T-cell (primary cell): ENCODE measurements at regions not wholly inside any gene's neighbourhood (a gene's known extent, or its start where the extent isn't known, plus 50 kb on each side); places are given as distances from the start of the nearest gene placed in this dataset.

Source experiments
- ATAC-seq, 4 experiments: fragments of 200-7000 bp in 3 of 4; fragments of 150-1000 bp in 1 of 4; cut with Tn5 transposase; replicated peaks in 1 of 4; 1 replicate in 3 of 4; 2 replicates in 1 of 4; pipeline ENCODE4 v1.10.0; 2021; ENCODE audit warnings: moderate library complexity in 3 of 4, mild to moderate bottlenecking in 2 of 4, moderate number of reproducible peaks in 1 of 4
- CTCF ChIA-PET, 2 donors: fragments of 300-600 bp; sonication (Branson Sonifier 250); formaldehyde crosslinking; loops; one replicate each; lab custom pipeline; 2022; ENCODE audit warnings: antibody characterized with exemption in 2 of 2; lab: Charles Lee
- POLR2A ChIA-PET, 2 donors: fragments of 300-600 bp; sonication (Branson Sonifier 250); formaldehyde crosslinking; loops; one replicate each; lab custom pipeline; 2022; ENCODE audit warnings: antibody characterized with exemption in 2 of 2; lab: Charles Lee
- DNase-seq, 35 experiments: peaks; one replicate each; pipeline versions ENCODE4 v3.0.0 to v3.0.0-alpha.2; 2013 to 2023
- H3K27ac ChIP-seq: one replicate; pipeline ENCODE4 v1.5.1; 2013; ENCODE audit warnings: low read length
- H3K27me3 ChIP-seq, 2 experiments: replicated peaks in 1 of 2; 1 replicate in 1 of 2; 2 replicates in 1 of 2; pipeline versions ENCODE4 v1.6.1 to v1.7.0; 2013; ENCODE audit warnings: low read length in 1 of 2, mixed read lengths in 1 of 2; ENCODE audit not compliant: control insufficient read depth in 2 of 2, insufficient read depth in 2 of 2; ENCODE audit errors: extremely low read depth in 1 of 2
- H3K36me3 ChIP-seq, 2 donors: 1 replicate in 1 of 2; 2 replicates in 1 of 2; pipeline versions ENCODE4 v1.6.1 to v1.7.0; 2013; ENCODE audit warnings: low read length in 1 of 2; ENCODE audit not compliant: control insufficient read depth in 2 of 2, insufficient read depth in 1 of 2; ENCODE audit errors: extremely low read depth in 1 of 2
- H3K4me1 ChIP-seq, 2 experiments: 1 replicate in 1 of 2; 2 replicates in 1 of 2; pipeline versions ENCODE4 v1.6.1 to v1.7.0; 2013; ENCODE audit warnings: low read length in 2 of 2, mixed read lengths in 1 of 2; ENCODE audit not compliant: insufficient read depth in 2 of 2, control insufficient read depth in 1 of 2; ENCODE audit errors: extremely low read depth in 1 of 2
- H3K4me3 ChIP-seq, 2 donors: 1 replicate in 1 of 2; 2 replicates in 1 of 2; pipeline versions ENCODE4 v1.5.1 to v1.7.0; 2013; ENCODE audit warnings: mild to moderate bottlenecking in 2 of 2, low read length in 1 of 2, moderate library complexity in 1 of 2; ENCODE audit not compliant: control insufficient read depth in 1 of 2; ENCODE audit errors: extremely low read depth in 1 of 2
- H3K9me3 ChIP-seq: 2 replicates; pipeline ENCODE4 v1.7.0; 2013
- H3K27ac Mint-ChIP-seq, 2 donors: one replicate each; pipeline ENCODE4 v1.8.0; 2020 to 2021; ENCODE audit warnings: mild to moderate bottlenecking in 2 of 2, mixed read lengths in 2 of 2
- H3K27me3 Mint-ChIP-seq, 2 donors: one replicate each; pipeline ENCODE4 v1.8.0; 2021 to 2022; ENCODE audit warnings: mixed read lengths in 2 of 2
- H3K36me3 Mint-ChIP-seq: one replicate; pipeline ENCODE4 v1.8.0; 2021; ENCODE audit warnings: mixed read lengths
- H3K4me1 Mint-ChIP-seq, 3 donors: one replicate each; pipeline ENCODE4 v1.8.0; 2020 to 2022; ENCODE audit warnings: mixed read lengths in 3 of 3, mild to moderate bottlenecking in 1 of 3
- H3K4me3 Mint-ChIP-seq, 3 donors: one replicate each; pipeline ENCODE4 v1.8.0; 2020 to 2022; ENCODE audit warnings: mild to moderate bottlenecking in 3 of 3, mixed read lengths in 3 of 3, moderate library complexity in 3 of 3
- H3K9me3 Mint-ChIP-seq, 3 donors: one replicate each; pipeline ENCODE4 v1.8.0; 2020 to 2022; ENCODE audit warnings: mixed read lengths in 3 of 3
- WGBS: methylation state at CpG from one replicate; pipeline ENCODE4 v1.1.5; 2013; ENCODE audit warnings: missing lambda C conversion rate; ENCODE audit not compliant: insufficient coverage; 5-methylcytosine and 5-hydroxymethylcytosine counted together

DNA sequence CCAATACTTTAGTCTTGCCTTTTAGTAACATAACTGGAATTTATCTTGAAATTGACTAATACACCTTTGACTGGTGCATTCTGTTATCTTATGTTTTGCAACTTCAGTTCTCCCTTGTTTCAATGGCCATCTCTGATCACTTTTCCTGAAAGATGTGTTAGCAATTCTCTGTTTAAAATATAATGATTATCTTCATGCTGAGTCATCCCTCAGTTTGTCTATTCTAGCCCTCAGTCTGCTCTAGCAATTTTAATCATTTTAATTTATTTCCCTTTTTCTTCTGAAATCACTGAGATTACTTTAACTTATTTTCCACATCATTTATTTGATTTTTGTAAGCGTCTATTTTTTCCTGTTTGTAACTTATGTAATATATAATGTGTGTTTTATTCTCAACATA, 221.9 kb upstream of the PDGFD start:
- no peak for ATAC-seq

DNA sequence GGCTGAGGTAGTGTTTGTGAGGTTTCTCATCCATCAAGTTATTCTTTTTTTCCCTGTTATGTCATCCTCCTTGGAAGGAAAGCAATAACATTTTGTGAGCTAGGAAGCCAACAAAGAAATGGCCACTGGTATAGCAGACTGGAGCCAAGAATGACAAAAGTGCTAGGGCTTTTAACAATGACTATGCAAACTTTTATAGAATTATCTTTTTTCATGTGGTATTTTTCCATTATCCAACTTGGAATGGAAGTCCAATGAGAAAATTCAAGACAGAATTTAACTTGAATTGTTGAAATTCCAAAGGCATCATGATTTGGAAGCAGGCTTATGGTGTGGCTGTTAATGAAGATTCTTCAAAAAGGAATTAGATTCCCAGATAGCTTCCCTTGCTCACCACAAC, 216.4 kb upstream of the PDGFD start:
- Histone ChIP-seq H3K4me1 (no peaks in the 10 kb centered on the region), H3K27ac (no peak overlapping the region), H3K36me3 (no peaks in the 10 kb centered on the region), H3K9me3 (no peaks in the 10 kb centered on the region), H3K27me3 (no peaks in the 10 kb centered on the region), H3K4me3 (no peak overlapping the region)
- Mint-ChIP-seq H3K27me3 (no peaks in the 10 kb centered on the region), H3K27ac (no peak overlapping the region), H3K9me3 (no peaks in the 10 kb centered on the region), H3K4me3 (no peak overlapping the region), H3K4me1 (no peaks in the 10 kb centered on the region), H3K36me3 (no peaks in the 10 kb centered on the region)
- DNase-seq = no peak
- ChIA-PET CTCF (no interaction called here), POLR2A (interaction anchor here in 1 of 2 donors (0.5 kb wide), 1 partner anchor 628 kb away, joined by 3 read pairs; no protein-coding TSS in a partner anchor)
- no peak for ATAC-seq

More for the DNA sequence above, 221.9 kb upstream of the PDGFD start:
- CTCF ChIA-PET = no interaction called here
- no CpG with 5 or more reads among the region's 1 CpG for WGBS
- no peaks in the 10 kb centered on the region for H3K9me3 ChIP-seq
- Mint-ChIP-seq H3K27ac (no peak overlapping the region), H3K4me1 (no peaks in the 10 kb centered on the region), H3K4me3 (no peak overlapping the region), H3K27me3 (peaks cover 0 to 2% of the 10 kb centered on the region in 2 donors), H3K9me3 (no peaks in the 10 kb centered on the region), H3K36me3 (no peaks in the 10 kb centered on the region)
- H3K36me3 ChIP-seq = no peaks in the 10 kb centered on the region
- POLR2A ChIA-PET = no interaction called here
- H3K4me1 ChIP-seq = no peaks in the 10 kb centered on the region
- no peak overlapping the region for H3K4me3 ChIP-seq
- H3K27ac ChIP-seq = no peak overlapping the region
- DNase-seq = no peak
- no peaks in the 10 kb centered on the region for H3K27me3 ChIP-seq

DNA sequence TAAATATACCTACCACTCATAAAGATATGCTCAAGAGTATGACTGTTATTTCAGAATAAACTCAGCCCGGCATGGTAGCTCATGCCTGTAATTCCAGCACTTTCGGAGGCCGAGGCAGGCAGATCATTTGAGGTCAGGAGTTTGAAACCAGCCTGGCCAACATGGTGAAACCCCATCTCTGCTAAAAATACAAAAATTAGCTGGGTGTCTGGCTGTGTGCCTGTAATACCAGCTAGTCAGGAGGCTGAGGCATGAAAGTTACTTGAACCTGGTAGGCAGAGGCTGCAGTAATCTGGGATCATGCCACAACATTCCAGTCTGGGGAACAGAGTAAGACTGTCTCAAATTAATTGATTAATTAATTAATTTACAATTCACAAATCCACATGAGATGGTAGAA, 208.2 kb upstream of the PDGFD start:
- Histone ChIP-seq H3K4me1 (no peaks in the 10 kb centered on the region), H3K4me3 (no peak overlapping the region), H3K36me3 (no peaks in the 10 kb centered on the region), H3K27ac (no peak overlapping the region), H3K9me3 (no peaks in the 10 kb centered on the region), H3K27me3 (no peaks in the 10 kb centered on the region)
- Mint-ChIP-seq H3K36me3 (no peaks in the 10 kb centered on the region), H3K27ac (no peak overlapping the region), H3K27me3 (no peaks in the 10 kb centered on the region), H3K9me3 (no peaks in the 10 kb centered on the region), H3K4me3 (no peak overlapping the region), H3K4me1 (no peaks in the 10 kb centered on the region)
- no peak for DNase-seq
- ChIA-PET CTCF (no interaction called here), POLR2A (no interaction called here)
- ATAC-seq = no peak
- 89% methylated on average over 3 of the region's 3 CpGs for WGBS

DNA sequence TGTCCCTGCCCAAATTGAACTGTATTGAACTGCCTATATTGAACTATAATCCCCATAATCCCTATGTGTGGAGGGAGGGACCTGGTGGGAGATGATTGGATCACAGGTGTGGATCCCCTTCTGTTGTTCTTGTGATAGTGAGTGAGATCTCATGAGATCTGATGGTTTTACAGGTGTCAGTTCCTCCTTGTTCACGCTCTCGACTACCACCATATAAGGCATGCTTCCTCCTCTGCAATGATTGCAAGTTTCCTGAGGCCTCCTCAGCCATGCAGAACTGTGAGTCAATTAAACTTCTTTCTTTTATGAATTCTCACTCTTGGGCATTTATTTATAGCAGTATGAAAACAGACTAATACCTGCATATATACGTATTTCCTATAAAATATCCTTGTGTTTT, 206.5 kb upstream of the PDGFD start:
- ChIA-PET CTCF (no interaction called here), POLR2A (no interaction called here)
- no peak overlapping the region for H3K27ac ChIP-seq
- no peak overlapping the region for H3K4me3 ChIP-seq
- H3K36me3 ChIP-seq = no peaks in the 10 kb centered on the region
- ATAC-seq (no peak), DNase-seq (no peak)
- Mint-ChIP-seq H3K4me1 (no peaks in the 10 kb centered on the region), H3K36me3 (no peaks in the 10 kb centered on the region), H3K27me3 (no peaks in the 10 kb centered on the region), H3K9me3 (no peaks in the 10 kb centered on the region), H3K27ac (no peak overlapping the region), H3K4me3 (no peak overlapping the region)
- no peaks in the 10 kb centered on the region for H3K9me3 ChIP-seq
- no CpG with 5 or more reads among the region's 3 CpGs for WGBS
- no peaks in the 10 kb centered on the region for H3K27me3 ChIP-seq
- no peaks in the 10 kb centered on the region for H3K4me1 ChIP-seq

DNA sequence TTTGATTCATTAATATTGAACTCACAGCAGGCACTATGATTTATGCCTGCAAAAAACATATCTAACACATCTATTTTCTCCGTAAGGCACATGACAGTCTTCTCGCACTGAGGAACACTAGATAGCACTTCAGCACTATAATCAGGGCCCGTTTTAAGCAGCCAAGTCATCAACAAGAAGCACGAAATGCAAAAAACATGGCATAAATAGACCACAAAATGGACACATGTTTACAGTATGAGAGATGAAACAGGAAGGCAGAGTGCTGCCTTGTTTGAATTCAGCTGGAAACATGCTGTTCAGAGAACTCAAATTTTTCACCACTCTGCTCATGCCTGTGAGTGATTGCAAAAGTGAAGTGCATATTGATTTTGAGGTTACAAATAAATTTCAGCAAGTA, 205.8 kb upstream of the PDGFD start:
- no peaks in the 10 kb centered on the region for H3K27me3 Mint-ChIP-seq
- H3K36me3 Mint-ChIP-seq = no peaks in the 10 kb centered on the region
- no peaks in the 10 kb centered on the region for H3K9me3 ChIP-seq
- H3K4me1 Mint-ChIP-seq = no peaks in the 10 kb centered on the region
- CTCF ChIA-PET = no interaction called here
- no peaks in the 10 kb centered on the region for H3K36me3 ChIP-seq
- no peak overlapping the region for H3K27ac ChIP-seq
- POLR2A ChIA-PET = no interaction called here
- 94% methylated on average over 2 of the region's 4 CpGs for WGBS
- H3K4me3 Mint-ChIP-seq = no peak overlapping the region
- no peak overlapping the region for H3K4me3 ChIP-seq
- H3K4me1 ChIP-seq = no peaks in the 10 kb centered on the region
- no peaks in the 10 kb centered on the region for H3K27me3 ChIP-seq
- no peak overlapping the region for H3K27ac Mint-ChIP-seq
- no peaks in the 10 kb centered on the region for H3K9me3 Mint-ChIP-seq
- DNase-seq (no peak), ATAC-seq (no peak)

DNA sequence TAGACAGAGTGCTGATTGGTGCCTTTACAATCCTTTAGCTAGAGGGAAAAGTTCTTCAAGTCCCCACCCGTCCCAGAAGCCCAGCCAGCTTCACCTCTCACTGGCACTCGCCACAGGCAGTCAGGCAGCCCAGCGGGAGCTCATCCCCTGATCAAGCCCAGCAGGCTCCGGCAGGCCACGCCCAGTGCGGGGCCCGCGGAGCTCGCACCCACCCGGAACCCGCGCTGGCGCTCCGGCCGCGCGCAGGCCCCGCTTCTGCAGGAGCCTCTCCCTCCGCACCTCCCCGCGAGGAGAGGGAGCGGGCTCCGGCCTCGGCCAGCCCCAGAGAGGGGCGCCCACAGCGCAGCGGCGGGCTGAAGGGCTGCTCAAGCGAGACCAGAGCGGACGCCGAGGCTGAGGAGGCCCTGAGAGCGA, 202.4 kb upstream of the PDGFD start:
- Mint-ChIP-seq H3K36me3 (no peaks in the 10 kb centered on the region), H3K4me3 (no peak overlapping the region), H3K27ac (no peak overlapping the region), H3K9me3 (peaks cover 0 to 5% (median 0%) of the 10 kb centered on the region in 3 donors), H3K27me3 (peaks cover 0 to 5% of the 10 kb centered on the region in 2 donors), H3K4me1 (no peaks in the 10 kb centered on the region)
- H3K4me1 ChIP-seq = no peaks in the 10 kb centered on the region
- ATAC-seq (no peak), DNase-seq (no peak)
- 95% methylated on average over 28 of the region's 33 CpGs for WGBS
- H3K27me3 ChIP-seq = no peaks in the 10 kb centered on the region
- ChIA-PET CTCF (no interaction called here), POLR2A (no interaction called here)
- H3K4me3 ChIP-seq = no peak overlapping the region
- no peaks in the 10 kb centered on the region for H3K36me3 ChIP-seq
- no peaks in the 10 kb centered on the region for H3K9me3 ChIP-seq
- no peak overlapping the region for H3K27ac ChIP-seq

DNA sequence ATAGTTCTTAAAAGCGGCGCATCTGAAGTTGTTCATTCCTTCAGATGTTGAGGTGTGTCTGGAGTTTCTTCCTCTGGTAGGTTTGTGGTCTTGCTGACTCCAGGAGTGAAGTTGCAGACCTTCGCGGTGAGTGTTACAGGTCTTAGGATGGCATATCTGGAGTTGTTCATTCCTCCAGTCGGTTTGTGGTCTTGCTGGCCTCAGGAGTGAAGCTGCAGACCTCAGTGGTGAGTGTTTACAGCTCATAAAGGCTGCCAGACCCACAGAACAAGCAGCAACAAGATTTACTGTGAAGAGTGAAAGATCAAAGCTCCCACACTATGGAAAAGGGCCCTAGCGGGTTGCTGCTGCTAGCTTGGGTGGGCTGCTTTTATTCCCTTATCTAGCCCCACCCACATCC, 201.7 kb upstream of the PDGFD start:
- DNase-seq = no peak
- H3K9me3 ChIP-seq = no peaks in the 10 kb centered on the region
- H3K36me3 ChIP-seq = no peaks in the 10 kb centered on the region
- no peaks in the 10 kb centered on the region for H3K36me3 Mint-ChIP-seq
- H3K4me1 ChIP-seq = no peaks in the 10 kb centered on the region
- H3K4me3 Mint-ChIP-seq = no peak overlapping the region
- CTCF ChIA-PET = no interaction called here
- 91% methylated on average over 6 of the region's 6 CpGs for WGBS
- H3K4me3 ChIP-seq = no peak overlapping the region
- no peaks in the 10 kb centered on the region for H3K4me1 Mint-ChIP-seq
- no peak overlapping the region for H3K27ac ChIP-seq
- H3K27ac Mint-ChIP-seq = no peak overlapping the region
- H3K9me3 Mint-ChIP-seq = peaks cover 0 to 5% (median 0%) of the 10 kb centered on the region in 3 donors
- peaks cover 0 to 5% of the 10 kb centered on the region in 2 donors for H3K27me3 Mint-ChIP-seq
- no peak for ATAC-seq
- H3K27me3 ChIP-seq = no peaks in the 10 kb centered on the region
- POLR2A ChIA-PET = no interaction called here
